Inferior parietal cortex (tissue), 1 donor: ENCODE measurements at regions not wholly inside any gene's neighbourhood (a gene's known extent, or its start where the extent isn't known, plus 50 kb on each side); places are given as distances from the start of the nearest gene placed in this dataset.

Experiments used
- DNase-seq: peaks from one replicate; pipeline ENCODE4 v3.0.0-alpha.2; 2016; ENCODE audit errors: extremely low spot score

GRCh38 chr22:48663297-48663696 lies 1164.4 kb downstream of the BRD1 start:
- no peak for DNase-seq

DNA sequence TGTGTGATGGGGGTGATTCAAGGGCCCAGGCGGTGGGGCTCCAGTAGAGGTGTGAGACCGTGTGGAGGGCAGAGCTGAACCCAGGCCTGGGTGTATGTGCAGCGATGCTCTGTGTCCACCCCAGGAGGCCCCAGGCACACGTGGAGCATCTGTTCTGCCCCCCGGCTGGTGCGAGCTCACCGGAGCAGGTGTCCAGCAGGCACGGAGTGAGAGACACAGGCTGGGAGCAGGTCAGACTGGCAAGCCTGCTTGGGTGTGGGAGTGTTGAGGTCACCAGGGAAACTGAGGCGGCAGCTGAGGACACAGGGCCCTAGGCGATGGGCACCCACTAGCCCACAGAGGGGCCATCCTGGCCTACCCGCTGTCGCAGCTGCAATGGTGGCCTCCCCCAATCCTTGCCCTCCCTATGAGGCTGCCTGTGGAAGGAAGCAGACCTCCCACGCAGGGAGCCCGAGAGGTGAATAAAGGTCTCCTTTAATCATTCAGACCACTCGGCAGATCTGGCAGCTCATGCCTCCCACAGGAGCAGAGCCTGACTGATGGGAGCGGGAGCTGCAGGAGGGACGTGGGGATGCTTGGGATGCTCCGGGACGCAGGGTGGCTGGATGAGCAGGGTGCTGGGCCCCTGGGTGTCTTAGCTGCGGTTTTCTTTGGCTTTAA lies 1165.1 kb downstream of the BRD1 start:
- no peak for DNase-seq

DNA sequence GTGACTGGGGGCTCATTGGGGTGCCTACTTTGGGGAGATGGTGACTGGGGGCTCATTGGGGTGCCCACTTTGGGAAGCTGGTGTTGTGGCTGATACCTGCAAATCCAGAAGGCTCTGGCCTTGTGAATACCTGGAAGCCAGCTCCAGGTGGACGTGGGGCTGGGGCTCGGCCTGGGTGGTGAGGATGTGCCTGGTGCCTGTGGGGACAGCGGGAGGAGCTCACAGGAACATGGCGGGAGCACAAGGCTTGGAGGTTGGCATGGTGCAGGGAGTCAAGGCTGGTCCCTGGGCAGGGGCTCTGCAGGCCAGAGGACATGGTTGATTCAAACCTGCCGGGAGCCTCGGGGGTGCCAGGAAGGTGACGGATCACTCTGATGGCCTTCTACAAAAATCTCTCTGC lies 1165.7 kb downstream of the BRD1 start:
- no peak for DNase-seq

DNA sequence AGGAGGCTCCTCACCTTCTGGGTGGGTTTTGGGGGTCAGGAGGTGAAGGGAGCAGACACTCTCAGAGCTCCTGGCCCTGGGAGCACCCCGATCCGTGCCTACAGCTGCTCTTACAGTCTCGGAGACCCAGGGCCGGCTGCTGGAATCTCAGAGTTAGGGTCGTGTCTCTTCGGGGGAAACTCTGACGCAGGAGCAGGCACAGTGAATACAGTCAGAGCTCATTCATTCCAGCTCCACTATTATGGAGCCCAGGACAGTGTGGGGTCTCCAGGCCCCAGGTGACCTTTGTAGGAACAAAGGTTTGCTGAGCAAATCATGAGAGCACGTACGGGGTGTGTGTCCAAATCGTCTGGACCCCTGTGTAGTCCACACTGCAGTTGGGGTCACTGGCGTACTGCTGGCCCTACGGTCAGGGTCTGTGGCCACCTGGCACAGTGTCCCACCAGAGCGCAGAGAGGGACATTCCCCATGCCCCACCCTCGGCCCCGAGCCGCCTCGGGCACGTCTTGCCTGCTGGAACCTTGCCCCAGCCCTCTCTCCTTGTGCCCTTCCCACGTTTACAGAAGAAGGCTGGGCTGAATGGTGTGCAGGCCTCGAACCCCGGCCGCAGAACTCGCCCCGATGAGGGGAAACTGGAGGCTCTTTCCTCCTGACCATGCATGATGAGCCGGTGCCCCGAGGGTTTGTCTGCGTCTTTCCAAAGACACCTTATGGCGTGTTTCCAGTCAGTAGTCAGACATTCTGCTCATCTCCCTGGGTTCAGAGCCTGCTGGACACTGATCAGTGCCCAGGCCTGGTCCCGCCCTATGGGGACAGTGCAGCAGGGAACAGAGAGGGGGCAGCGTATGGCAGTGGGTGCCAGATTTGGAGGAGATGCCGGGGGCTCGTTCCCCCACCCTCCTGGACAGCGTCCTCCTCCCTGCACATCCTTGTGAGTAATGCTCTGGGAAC lies 1166.6 kb downstream of the BRD1 start:
- DNase-seq, result no peak

GRCh38 chr22:48660104-48660789 lies 1167.4 kb downstream of the BRD1 start:
- no peak for DNase-seq

DNA sequence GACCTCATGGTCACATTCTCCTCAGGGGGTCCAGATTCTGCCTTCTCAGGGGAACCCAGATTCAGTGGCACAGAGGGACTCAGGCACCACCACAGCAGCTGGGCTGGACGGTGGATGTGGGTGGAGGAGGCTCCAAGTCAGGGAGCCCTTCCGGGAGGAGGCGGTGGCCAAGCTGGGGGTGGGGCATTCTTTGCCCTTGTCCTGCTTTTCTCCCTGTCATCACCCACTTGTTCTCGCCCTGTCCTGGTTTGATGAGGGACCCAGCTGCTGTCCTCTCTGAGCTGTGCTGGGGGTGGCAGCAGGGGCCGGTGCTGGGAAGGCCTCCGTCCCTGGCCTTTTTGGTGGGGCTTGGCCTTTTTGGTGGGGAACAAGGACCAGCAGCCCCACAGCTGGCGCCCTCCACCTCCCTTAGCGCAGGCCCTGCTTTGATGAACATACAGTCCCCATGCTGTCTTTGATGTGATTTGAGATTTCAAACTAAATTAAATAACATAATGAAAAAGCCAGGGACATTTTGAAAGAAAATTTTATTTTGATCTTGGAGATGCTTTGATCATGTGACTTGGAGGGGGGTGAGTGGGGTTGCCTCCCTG lies 1168.2 kb downstream of the BRD1 start:
- DNase-seq, result no peak

GRCh38 chr22:48658871-48659270 lies 1168.8 kb downstream of the BRD1 start:
- no peak for DNase-seq

- DNase-seq, result no peak
These were observed 1169.4 kb downstream of the BRD1 start for GRCh38 chr22:48658246-48658645.

GRCh38 chr22:48654492-48654891 lies 1173.2 kb downstream of the BRD1 start:
- no peak for DNase-seq

GRCh38 chr22:48653929-48654328 lies 1173.7 kb downstream of the BRD1 start:
- no peak for DNase-seq

DNA sequence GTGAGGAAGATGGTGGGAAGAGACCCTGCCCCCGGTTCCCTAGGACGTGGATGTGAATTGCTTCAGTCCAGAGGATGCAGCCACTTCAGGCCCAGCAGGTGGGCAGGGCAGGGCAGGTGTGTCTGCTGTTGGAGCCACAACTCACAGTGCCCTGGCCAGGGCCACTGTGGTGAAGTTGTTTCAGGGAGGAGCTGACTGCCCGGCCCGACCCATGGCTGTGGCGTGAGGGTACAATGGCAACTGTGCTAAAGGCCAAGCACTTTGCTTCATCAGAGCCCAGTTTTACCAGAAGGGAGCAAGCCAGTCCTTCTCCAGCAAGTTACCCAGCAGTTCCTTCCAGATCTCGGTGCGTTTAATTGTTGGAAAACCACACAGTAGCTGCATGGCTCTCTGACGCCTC lies 1174.4 kb downstream of the BRD1 start:
- no peak for DNase-seq

- DNase-seq, result no peak
These were observed 1174.9 kb downstream of the BRD1 start for GRCh38 chr22:48652796-48653195.

DNA sequence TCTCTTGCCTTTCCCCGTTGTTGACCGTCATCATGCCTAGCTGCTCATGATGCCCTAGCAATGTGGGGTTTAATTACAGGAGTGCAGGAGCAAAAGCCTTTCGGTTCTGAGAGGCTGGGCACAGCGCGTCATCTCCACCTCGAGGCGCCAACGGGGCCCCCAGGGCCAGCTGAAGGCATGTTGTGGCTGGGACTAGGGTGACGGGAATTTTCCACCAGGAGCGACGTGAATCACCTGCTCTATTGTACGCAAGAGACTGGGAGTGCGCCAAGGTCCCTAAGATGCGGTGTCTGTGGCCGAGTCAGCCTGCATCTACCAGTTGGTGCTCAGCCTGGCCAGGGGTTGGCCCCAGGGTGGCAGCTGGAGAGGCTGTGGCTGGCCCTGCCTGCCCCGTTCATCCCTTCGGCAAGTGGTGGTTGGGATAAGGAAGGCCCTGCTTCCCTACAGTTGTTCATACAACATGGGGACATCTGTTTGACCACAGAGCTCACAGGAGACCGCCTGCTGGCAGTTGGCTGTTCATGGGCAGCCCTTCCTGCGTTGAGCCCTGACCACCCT lies 1175.6 kb downstream of the BRD1 start:
- DNase-seq, result no peak

DNA sequence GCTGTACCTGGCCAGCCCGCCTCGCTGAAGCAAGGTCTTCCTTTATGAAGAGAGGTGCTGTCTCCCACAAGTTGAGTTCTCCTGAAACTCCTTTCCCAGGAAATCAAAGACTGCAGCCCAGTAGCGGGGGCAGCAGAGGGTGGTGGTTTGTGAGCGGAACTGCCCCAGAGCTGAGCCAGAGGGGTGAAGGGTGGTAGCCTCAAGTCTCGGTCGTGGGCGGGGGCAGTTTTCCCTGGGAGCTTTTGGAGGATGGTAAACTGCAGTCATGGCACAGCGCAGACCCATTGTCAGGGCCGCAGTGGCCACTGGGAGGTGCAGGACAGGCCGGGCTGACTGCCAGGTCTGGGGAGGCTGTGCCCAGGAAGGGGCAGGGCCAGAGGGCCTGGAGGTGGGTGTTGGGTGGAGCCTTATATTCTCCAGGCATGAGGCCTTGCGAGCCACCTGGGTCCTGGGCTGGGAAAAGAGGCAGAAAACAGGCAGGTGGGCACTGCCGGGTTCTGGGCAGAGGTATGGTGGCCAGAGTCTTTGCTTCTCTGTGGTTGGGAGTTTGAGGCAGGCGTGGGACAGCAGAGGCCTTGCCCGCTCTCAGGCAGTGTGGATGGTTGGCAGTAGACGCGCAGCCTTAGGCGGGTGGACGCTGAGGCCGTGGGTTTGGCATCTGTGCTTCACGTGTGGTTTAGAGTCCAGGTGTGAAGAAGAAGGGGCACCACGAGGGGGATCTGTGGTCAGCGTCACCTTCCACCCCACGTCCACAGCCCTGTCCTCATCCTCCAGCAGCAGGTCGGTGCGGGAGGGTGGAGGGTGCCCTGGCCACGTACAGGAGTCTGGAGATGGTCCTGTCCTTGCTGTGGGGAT lies 1176.4 kb downstream of the BRD1 start:
- DNase-seq, result peak; percentile 50

DNA sequence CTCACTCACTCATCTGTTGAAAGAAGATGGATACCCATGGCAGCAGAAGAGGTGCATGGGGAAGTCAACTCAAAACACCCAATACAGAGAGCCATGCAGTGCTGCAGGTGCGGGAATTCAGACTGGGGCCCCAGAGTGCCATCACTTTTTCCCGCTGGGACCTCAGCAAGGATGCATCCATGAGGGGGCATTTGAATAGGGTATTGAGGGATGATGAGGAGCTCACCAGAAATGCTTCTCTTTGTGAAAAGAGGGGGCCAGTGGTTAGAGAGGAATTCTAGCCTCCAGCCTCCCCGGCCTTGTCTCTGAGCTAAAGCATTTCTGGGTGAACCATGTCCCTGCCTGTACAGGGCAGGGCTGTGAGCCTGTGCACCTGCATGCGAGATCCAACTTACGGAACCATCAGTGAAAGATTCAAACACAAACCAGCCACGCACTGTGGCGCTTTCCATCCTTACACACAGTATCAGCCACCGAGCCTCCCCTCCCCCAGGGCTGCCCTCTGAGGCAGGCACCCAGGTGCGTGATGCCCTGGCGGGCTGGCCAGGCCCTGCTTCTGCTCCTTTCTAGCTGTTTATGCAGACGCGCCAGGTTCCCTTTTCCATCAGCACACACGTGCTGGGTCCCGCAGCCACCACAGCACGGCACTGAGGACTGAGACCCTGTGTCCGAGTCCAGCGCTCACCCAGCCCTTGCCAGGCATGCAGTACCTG lies 1177.2 kb downstream of the BRD1 start:
- DNase-seq, result no peak

- DNase-seq, result no peak
These were observed 1178.2 kb downstream of the BRD1 start for GRCh38 chr22:48649466-48649865.

DNA sequence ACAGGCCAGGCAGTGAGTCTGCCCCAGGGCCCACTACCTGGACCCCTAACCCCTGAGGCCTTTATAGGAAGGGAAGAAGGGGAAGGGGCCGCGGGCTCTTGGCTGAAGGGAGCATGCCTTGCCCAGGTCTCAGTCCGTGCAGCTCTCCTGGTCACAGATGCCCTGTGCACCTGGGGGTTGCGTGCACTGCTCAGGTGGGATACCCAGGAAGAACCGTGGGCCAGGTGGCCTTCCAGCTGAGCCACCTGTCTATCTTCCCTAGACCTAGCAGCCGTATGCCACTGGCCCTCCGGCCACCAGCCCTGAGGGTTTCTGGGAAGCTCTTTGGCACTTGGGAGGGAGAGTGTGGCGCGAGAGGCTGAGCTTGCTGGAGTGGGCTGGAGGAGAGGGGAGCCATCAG lies 1178.6 kb downstream of the BRD1 start:
- no peak for DNase-seq

GRCh38 chr22:48647606-48648515 lies 1179.8 kb downstream of the BRD1 start:
- DNase-seq, result no peak

GRCh38 chr22:48647051-48647450 lies 1180.6 kb downstream of the BRD1 start:
- no peak for DNase-seq
